WTC11 (cell line): ENCODE measurements at regions not wholly inside any gene's neighbourhood (a gene's known extent, or its start where the extent isn't known, plus 50 kb on each side); places are given as distances from the start of the nearest gene placed in this dataset.

ENCODE experiments used
- CREB1 ChIP-seq: sonication (generic); formaldehyde crosslinking; IDR thresholded peaks from 2 replicates; pipeline ENCODE4 v1.8.0; 2023; ENCODE audit warnings: mild to moderate bottlenecking, missing genetic modification reagents
- FOXJ3 ChIP-seq: sonication (generic); formaldehyde crosslinking; IDR thresholded peaks from 2 replicates; pipeline ENCODE4 v1.9.0; 2021; ENCODE audit warnings: missing genetic modification reagents, mild to moderate bottlenecking, borderline replicate concordance
- NFYB ChIP-seq: sonication (generic); formaldehyde crosslinking; conservative IDR thresholded peaks from 2 replicates; pipeline ENCODE4 v1.8.0; 2022; ENCODE audit warnings: low read depth, missing genetic modification reagents
- USF2 ChIP-seq: sonication (generic); formaldehyde crosslinking; IDR thresholded peaks from 2 replicates; pipeline ENCODE4 v1.8.1; 2023; ENCODE audit warnings: mild to moderate bottlenecking, missing genetic modification reagents, moderate library complexity
- ZBTB21 ChIP-seq: sonication (generic); formaldehyde crosslinking; IDR thresholded peaks from 2 replicates; pipeline ENCODE4 v1.8.1; 2023; ENCODE audit warnings: mild to moderate bottlenecking, missing genetic modification reagents, borderline replicate concordance
- ZNF121 ChIP-seq: sonication (generic); formaldehyde crosslinking; IDR thresholded peaks from 2 replicates; pipeline ENCODE4 v1.8.0; 2023; ENCODE audit warnings: missing genetic modification reagents
- ZNF263 ChIP-seq: sonication (generic); formaldehyde crosslinking; IDR thresholded peaks from 2 replicates; pipeline ENCODE4 v1.8.1; 2022; ENCODE audit warnings: low read depth, mild to moderate bottlenecking, moderate library complexity, missing genetic modification reagents
- TF ChIP-seq, protein P1 (sequence below): sonication (generic); formaldehyde crosslinking; IDR thresholded peaks from 2 replicates; pipeline ENCODE4 v1.8.1; 2023; ENCODE audit warnings: mild to moderate bottlenecking, moderate library complexity, missing genetic modification reagents
- TF ChIP-seq, protein P2 (sequence below): sonication (generic); formaldehyde crosslinking; IDR thresholded peaks from 2 replicates; pipeline ENCODE4 v1.8.0; 2023; ENCODE audit warnings: missing genetic modification reagents
- TF ChIP-seq, protein P3 (sequence below): fragments of 200-600 bp; IDR thresholded peaks from 2 replicates; pipeline ENCODE4 v1.8.0; 2022; ENCODE audit warnings: antibody characterized with exemption
- TF ChIP-seq, protein P4 (sequence below): sonication (generic); formaldehyde crosslinking; IDR thresholded peaks from 2 replicates; pipeline ENCODE4 v1.8.0; 2022; ENCODE audit warnings: mild to moderate bottlenecking, missing genetic modification reagents
- TF ChIP-seq, protein P5 (sequence below): sonication (generic); formaldehyde crosslinking; IDR thresholded peaks from 2 replicates; pipeline ENCODE4 v1.8.1; 2023; ENCODE audit warnings: mild to moderate bottlenecking, missing genetic modification reagents, borderline replicate concordance

GRCh38 chr9:73523391-73523790 is 371.7 kb downstream of the ANXA1 start:
- TF ChIP-seq NFYB (no peak), CREB1 (CRISPR knock-in tag) (no peak), ZNF263 (CRISPR knock-in tag) (no peak), USF2 (CRISPR knock-in tag) (no peak), FOXJ3 (CRISPR knock-in tag) (no peak), ZBTB21 (CRISPR knock-in tag) (no peak), ZNF121 (CRISPR knock-in tag) (no peak)
- TF ChIP-seq, protein P1, sequence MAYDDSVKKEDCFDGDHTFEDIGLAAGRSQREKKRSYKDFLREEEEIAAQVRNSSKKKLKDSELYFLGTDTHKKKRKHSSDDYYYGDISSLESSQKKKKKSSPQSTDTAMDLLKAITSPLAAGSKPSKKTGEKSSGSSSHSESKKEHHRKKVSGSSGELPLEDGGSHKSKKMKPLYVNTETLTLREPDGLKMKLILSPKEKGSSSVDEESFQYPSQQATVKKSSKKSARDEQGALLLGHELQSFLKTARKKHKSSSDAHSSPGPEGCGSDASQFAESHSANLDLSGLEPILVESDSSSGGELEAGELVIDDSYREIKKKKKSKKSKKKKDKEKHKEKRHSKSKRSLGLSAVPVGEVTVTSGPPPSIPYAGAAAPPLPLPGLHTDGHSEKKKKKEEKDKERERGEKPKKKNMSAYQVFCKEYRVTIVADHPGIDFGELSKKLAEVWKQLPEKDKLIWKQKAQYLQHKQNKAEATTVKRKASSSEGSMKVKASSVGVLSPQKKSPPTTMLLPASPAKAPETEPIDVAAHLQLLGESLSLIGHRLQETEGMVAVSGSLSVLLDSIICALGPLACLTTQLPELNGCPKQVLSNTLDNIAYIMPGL (CRISPR knock-in tag), result no peak
- TF ChIP-seq, protein P2, sequence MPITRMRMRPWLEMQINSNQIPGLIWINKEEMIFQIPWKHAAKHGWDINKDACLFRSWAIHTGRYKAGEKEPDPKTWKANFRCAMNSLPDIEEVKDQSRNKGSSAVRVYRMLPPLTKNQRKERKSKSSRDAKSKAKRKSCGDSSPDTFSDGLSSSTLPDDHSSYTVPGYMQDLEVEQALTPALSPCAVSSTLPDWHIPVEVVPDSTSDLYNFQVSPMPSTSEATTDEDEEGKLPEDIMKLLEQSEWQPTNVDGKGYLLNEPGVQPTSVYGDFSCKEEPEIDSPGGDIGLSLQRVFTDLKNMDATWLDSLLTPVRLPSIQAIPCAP, result no peak
- TF ChIP-seq, protein P3, sequence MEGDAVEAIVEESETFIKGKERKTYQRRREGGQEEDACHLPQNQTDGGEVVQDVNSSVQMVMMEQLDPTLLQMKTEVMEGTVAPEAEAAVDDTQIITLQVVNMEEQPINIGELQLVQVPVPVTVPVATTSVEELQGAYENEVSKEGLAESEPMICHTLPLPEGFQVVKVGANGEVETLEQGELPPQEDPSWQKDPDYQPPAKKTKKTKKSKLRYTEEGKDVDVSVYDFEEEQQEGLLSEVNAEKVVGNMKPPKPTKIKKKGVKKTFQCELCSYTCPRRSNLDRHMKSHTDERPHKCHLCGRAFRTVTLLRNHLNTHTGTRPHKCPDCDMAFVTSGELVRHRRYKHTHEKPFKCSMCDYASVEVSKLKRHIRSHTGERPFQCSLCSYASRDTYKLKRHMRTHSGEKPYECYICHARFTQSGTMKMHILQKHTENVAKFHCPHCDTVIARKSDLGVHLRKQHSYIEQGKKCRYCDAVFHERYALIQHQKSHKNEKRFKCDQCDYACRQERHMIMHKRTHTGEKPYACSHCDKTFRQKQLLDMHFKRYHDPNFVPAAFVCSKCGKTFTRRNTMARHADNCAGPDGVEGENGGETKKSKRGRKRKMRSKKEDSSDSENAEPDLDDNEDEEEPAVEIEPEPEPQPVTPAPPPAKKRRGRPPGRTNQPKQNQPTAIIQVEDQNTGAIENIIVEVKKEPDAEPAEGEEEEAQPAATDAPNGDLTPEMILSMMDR, result no peak
- TF ChIP-seq, protein P4, sequence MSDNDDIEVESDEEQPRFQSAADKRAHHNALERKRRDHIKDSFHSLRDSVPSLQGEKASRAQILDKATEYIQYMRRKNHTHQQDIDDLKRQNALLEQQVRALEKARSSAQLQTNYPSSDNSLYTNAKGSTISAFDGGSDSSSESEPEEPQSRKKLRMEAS (CRISPR knock-in tag), result no peak
- TF ChIP-seq, protein P5, sequence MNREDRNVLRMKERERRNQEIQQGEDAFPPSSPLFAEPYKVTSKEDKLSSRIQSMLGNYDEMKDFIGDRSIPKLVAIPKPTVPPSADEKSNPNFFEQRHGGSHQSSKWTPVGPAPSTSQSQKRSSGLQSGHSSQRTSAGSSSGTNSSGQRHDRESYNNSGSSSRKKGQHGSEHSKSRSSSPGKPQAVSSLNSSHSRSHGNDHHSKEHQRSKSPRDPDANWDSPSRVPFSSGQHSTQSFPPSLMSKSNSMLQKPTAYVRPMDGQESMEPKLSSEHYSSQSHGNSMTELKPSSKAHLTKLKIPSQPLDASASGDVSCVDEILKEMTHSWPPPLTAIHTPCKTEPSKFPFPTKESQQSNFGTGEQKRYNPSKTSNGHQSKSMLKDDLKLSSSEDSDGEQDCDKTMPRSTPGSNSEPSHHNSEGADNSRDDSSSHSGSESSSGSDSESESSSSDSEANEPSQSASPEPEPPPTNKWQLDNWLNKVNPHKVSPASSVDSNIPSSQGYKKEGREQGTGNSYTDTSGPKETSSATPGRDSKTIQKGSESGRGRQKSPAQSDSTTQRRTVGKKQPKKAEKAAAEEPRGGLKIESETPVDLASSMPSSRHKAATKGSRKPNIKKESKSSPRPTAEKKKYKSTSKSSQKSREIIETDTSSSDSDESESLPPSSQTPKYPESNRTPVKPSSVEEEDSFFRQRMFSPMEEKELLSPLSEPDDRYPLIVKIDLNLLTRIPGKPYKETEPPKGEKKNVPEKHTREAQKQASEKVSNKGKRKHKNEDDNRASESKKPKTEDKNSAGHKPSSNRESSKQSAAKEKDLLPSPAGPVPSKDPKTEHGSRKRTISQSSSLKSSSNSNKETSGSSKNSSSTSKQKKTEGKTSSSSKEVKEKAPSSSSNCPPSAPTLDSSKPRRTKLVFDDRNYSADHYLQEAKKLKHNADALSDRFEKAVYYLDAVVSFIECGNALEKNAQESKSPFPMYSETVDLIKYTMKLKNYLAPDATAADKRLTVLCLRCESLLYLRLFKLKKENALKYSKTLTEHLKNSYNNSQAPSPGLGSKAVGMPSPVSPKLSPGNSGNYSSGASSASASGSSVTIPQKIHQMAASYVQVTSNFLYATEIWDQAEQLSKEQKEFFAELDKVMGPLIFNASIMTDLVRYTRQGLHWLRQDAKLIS, result no peak
